Islet of Langerhans (tissue), 1 donor: ENCODE measurements at regions not wholly inside any gene's neighbourhood (a gene's known extent, or its start where the extent isn't known, plus 50 kb on each side); places are given as distances from the start of the nearest gene placed in this dataset.
"Not testable (repeated sequence)": the region's sequence is repeated elsewhere in the genome, so short reads cannot be mapped to it uniquely, and the experiment has no call there.

Source experiments
- FAIRE-seq: peaks from one replicate; lab custom pipeline; 2011; peaks lifted over from hg19 to GRCh38; lab: Jason Lieb, UNC

GRCh38 chr7:65317372-65317771, 56.3 kb upstream of the ZNF92 start:
- FAIRE-seq = no peak

- FAIRE-seq = no peak
Measured at GRCh38 chr7:65310761-65311160, 62.9 kb upstream of the ZNF92 start.

GRCh38 chr7:65308300-65308678, 65.4 kb upstream of the ZNF92 start:
- FAIRE-seq = no peak

- FAIRE-seq = no peak
Measured at GRCh38 chr7:65307651-65308299, 65.9 kb upstream of the ZNF92 start.

- no peak for FAIRE-seq
Measured at GRCh38 chr7:65304175-65304574, 69.5 kb upstream of the ZNF92 start.

- FAIRE-seq = no peak
Measured at GRCh38 chr7:65302883-65303282, 70.8 kb upstream of the ZNF92 start.

GRCh38 chr7:65301007-65301406, 72.6 kb upstream of the ZNF92 start:
- no peak for FAIRE-seq

- FAIRE-seq = no peak
Measured at GRCh38 chr7:65295409-65295808, 78.2 kb upstream of the ZNF92 start.

GRCh38 chr7:65290340-65290739, 83.3 kb upstream of the ZNF92 start:
- not testable (repeated sequence) for FAIRE-seq

- FAIRE-seq = no peak
Measured at GRCh38 chr7:65287023-65287422, 86.6 kb upstream of the ZNF92 start.

GRCh38 chr7:65285906-65286864, 87.5 kb upstream of the ZNF92 start:
- FAIRE-seq = no peak

- not testable (repeated sequence) for FAIRE-seq
Measured at GRCh38 chr7:65285241-65285640, 88.4 kb upstream of the ZNF92 start.

GRCh38 chr7:65279795-65280194, 93.9 kb upstream of the ZNF92 start:
- no peak for FAIRE-seq

GRCh38 chr7:65276822-65277221, 96.8 kb upstream of the ZNF92 start:
- FAIRE-seq = no peak

GRCh38 chr7:65271502-65271901, 102.2 kb upstream of the ZNF92 start:
- not testable (repeated sequence) for FAIRE-seq

GRCh38 chr7:65269150-65269856, 104.4 kb upstream of the ZNF92 start:
- no peak for FAIRE-seq

- FAIRE-seq = no peak
Measured at GRCh38 chr7:65268782-65269149, 104.9 kb upstream of the ZNF92 start.

- no peak for FAIRE-seq
Measured at GRCh38 chr7:65265933-65266519, 107.6 kb upstream of the ZNF92 start.

GRCh38 chr7:65264258-65264657, 109.4 kb upstream of the ZNF92 start:
- no peak for FAIRE-seq

GRCh38 chr7:65260673-65261072, 113.0 kb upstream of the ZNF92 start:
- not testable (repeated sequence) for FAIRE-seq

GRCh38 chr7:65259864-65260525, 113.7 kb upstream of the ZNF92 start:
- FAIRE-seq = not testable (repeated sequence)

GRCh38 chr7:65254061-65254460, 119.6 kb upstream of the ZNF92 start:
- peak; percentile 88 for FAIRE-seq
